HepG2 (cell line): ENCODE measurements at regions not wholly inside any gene's neighbourhood (a gene's known extent, or its start where the extent isn't known, plus 50 kb on each side); places are given as distances from the start of the nearest gene placed in this dataset.

Experiments used
- ATAC-seq: fragments of 200-7000 bp; cut with Tn5 transposase; 3 replicates; pipeline ENCODE4 v1.9.1; 2020; ENCODE audit warnings: mild to moderate bottlenecking, moderate library complexity
- BruUV-seq: library from RNA; stranded (reverse); fragments of 400-500 nt; replicated peaks from 2 replicates; lab custom pipeline; 2021; lab: Mats Ljungman, UMichigan
- CTCF ChIA-PET: fragments of 300-600 bp; formaldehyde crosslinking; extraction: SDS; loops from one replicate; lab custom pipeline; 2021; ENCODE audit warnings: low total read pairs, inconsistent platforms, low intra/inter-chr PET ratio; lab: Yijun Ruan, JAX
- POLR2A ChIA-PET: fragments of 350-600 bp; sonication (Branson Sonifier 250); formaldehyde crosslinking; loops from one replicate; lab custom pipeline; 2020; ENCODE audit warnings: antibody characterized with exemption, inconsistent platforms; lab: Yijun Ruan, JAX
- DNase-seq: peaks from one replicate; pipeline ENCODE4 v3.0.0-alpha.2; 2015; ENCODE audit warnings: low spot score
- FAIRE-seq: peaks from 3 replicates; lab custom pipeline; 2011; peaks lifted over from hg19 to GRCh38; lab: Jason Lieb, UNC
- H2AFZ ChIP-seq: one replicate; pipeline ENCODE4 v1.6.1; 2011; ENCODE audit warnings: low read length, inconsistent platforms
- H3K27ac ChIP-seq: fragments of 300-600 bp; 3 replicates; pipeline ENCODE4 v1.8.0; 2011; ENCODE audit warnings: mixed run types, mild to moderate bottlenecking, mixed read lengths, low read length, inconsistent platforms; ENCODE audit not compliant: insufficient read depth; ENCODE audit errors: extremely low read length
- H3K27me3 ChIP-seq, 2 experiments: fragments of 200-600 bp in 1 of 2; 2 replicates in 1 of 2; 3 replicates in 1 of 2; pipeline versions ENCODE4 v1.6.0 to v1.8.0; 2011; ENCODE audit warnings: low read length in 2 of 2, mild to moderate bottlenecking in 2 of 2, moderate library complexity in 2 of 2, inconsistent platforms in 1 of 2; ENCODE audit not compliant: insufficient read depth in 2 of 2, control insufficient read depth in 1 of 2
- H3K36me3 ChIP-seq, 2 experiments: fragments of 200-600 bp in 1 of 2; replicated peaks in 1 of 2; 2 replicates in 1 of 2; 3 replicates in 1 of 2; pipeline versions ENCODE4 v1.5.1 to v1.8.0; 2011; ENCODE audit warnings: low read length in 2 of 2, inconsistent platforms in 1 of 2; ENCODE audit not compliant: insufficient read depth in 2 of 2, control insufficient read depth in 1 of 2
- H3K4me1 ChIP-seq: 2 replicates; pipeline ENCODE4 v1.5.1; 2012; ENCODE audit warnings: low read length, inconsistent platforms; ENCODE audit not compliant: insufficient read depth
- H3K4me2 ChIP-seq: 2 replicates; pipeline ENCODE4 v1.6.0; 2011; ENCODE audit warnings: low read depth, low read length, inconsistent platforms
- H3K4me3 ChIP-seq, 3 experiments: fragments of 200-600 bp in 1 of 3; sonication (generic), shearing (Covaris generic) in 1 of 3; replicated peaks in 1 of 3; 2 replicates each; pipeline ENCODE4 v1.5.1; 2011 to 2016; ENCODE audit warnings: low read length in 3 of 3, inconsistent platforms in 2 of 3, low read depth in 2 of 3, mild to moderate bottlenecking in 2 of 3, control low read depth in 1 of 3, mixed read lengths in 1 of 3; ENCODE audit not compliant: insufficient read depth in 1 of 3
- H3K79me2 ChIP-seq: one replicate; pipeline ENCODE4 v1.6.1; 2011; ENCODE audit warnings: low read length, inconsistent platforms; ENCODE audit not compliant: insufficient read depth
- H3K9ac ChIP-seq: 2 replicates; pipeline ENCODE4 v1.6.0; 2011; ENCODE audit warnings: mild to moderate bottlenecking, low read depth, low read length, inconsistent platforms; ENCODE audit not compliant: insufficient read depth
- H3K9me3 ChIP-seq: 2 replicates; pipeline ENCODE4 v1.5.1; 2012; ENCODE audit warnings: mild to moderate bottlenecking, low read length
- H4K20me1 ChIP-seq: 2 replicates; pipeline ENCODE4 v1.6.0; 2011; ENCODE audit warnings: inconsistent platforms, mild to moderate bottlenecking, low read length, moderate library complexity; ENCODE audit not compliant: insufficient read depth
- CCAR2 ChIP-seq: fragments of 200-400 bp; formaldehyde crosslinking; optimal IDR thresholded peaks from 2 replicates; pipeline ENCODE3; 2018; ENCODE audit warnings: low read depth, mild to moderate bottlenecking, low read length, moderate library complexity
- FOXA3 ChIP-seq: IDR thresholded peaks from 2 replicates; pipeline ENCODE4 v1.6.1; 2016; ENCODE audit warnings: missing genetic modification reagents, missing compliant biosample characterization
- SMAD1 ChIP-seq: sonication (generic); formaldehyde crosslinking; IDR thresholded peaks from 2 replicates; pipeline ENCODE4 v1.4.0; 2020; ENCODE audit warnings: missing genetic modification reagents, low read depth, mild to moderate bottlenecking, borderline replicate concordance
- TCF7L2 ChIP-seq: IDR thresholded peaks from 2 replicates; pipeline ENCODE4 v1.6.1; 2011; ENCODE audit warnings: mild to moderate bottlenecking, low read depth, low read length, moderate library complexity
- ZNF142 ChIP-seq: sonication (generic); formaldehyde crosslinking; IDR thresholded peaks from 2 replicates; pipeline ENCODE4 v1.4.0; 2020; ENCODE audit warnings: missing genetic modification reagents
- ZNF639 ChIP-seq: conservative IDR thresholded peaks from 2 replicates; pipeline ENCODE4 v1.6.1; 2018; ENCODE audit warnings: missing genetic modification reagents
- ZNF652 ChIP-seq: IDR thresholded peaks from 2 replicates; pipeline ENCODE4 v1.6.1; 2016; ENCODE audit warnings: low read depth, borderline replicate concordance
- ZNF710 ChIP-seq: sonication (generic); formaldehyde crosslinking; IDR thresholded peaks from 2 replicates; pipeline ENCODE4 v1.5.0; 2020; ENCODE audit warnings: mild to moderate bottlenecking, missing genetic modification reagents, borderline replicate concordance
- ZNF891 ChIP-seq: sonication (generic); formaldehyde crosslinking; IDR thresholded peaks from 2 replicates; pipeline ENCODE4 v1.5.0; 2020; ENCODE audit warnings: mild to moderate bottlenecking, missing genetic modification reagents
- in situ Hi-C: cut with HindIII; loops from 2 replicates; pipeline ENCODE4 v1.10.0; 2017; ENCODE audit warnings: low pct_unique_long_range_greater_than_20kb; ENCODE audit not compliant: extremely low pct_ligation_motif_present
- intact Hi-C: fragments of 100-400 bp; cut with micrococcal nuclease; formaldehyde crosslinking; loops from one replicate; pipeline ENCODE4 v1.10.0; 2022; ENCODE audit not compliant: unreplicated experiment
- TF ChIP-seq, protein P1 (sequence below): sonication (generic); formaldehyde crosslinking; IDR thresholded peaks from 2 replicates; pipeline ENCODE4 v1.5.1; 2020; ENCODE audit warnings: missing genetic modification reagents, mild to moderate bottlenecking, borderline replicate concordance

GRCh38 chr4:79604152-79604551 lies 196.1 kb upstream of the GK2 start:
- CTCF ChIA-PET: no interaction called here
- ATAC-seq: no peak
- no TSS peak for BruUV-seq
- Histone ChIP-seq H3K9me3 (no peaks in the 10 kb centered on the region), H3K27ac (no peak overlapping the region), H3K4me3 (no peak overlapping the region), H3K36me3 (no peaks in the 10 kb centered on the region), H3K79me2 (no peaks in the 10 kb centered on the region), H3K4me1 (no peaks in the 10 kb centered on the region), H3K27me3 (no peaks in the 10 kb centered on the region), H3K9ac (no peak overlapping the region), H4K20me1 (no peaks in the 10 kb centered on the region), H3K4me2 (no peak overlapping the region), H2AFZ (no peak overlapping the region)
- in situ Hi-C loops: no loop called here
- intact Hi-C loops: no loop called here
- TF ChIP-seq ZNF652 (CRISPR knock-in tag): no peak
- TF ChIP-seq ZNF891: no peak
- no peak for TF ChIP-seq SMAD1 (CRISPR knock-in tag)
- TF ChIP-seq TCF7L2: no peak
- TF ChIP-seq ZNF142 (CRISPR knock-in tag): no peak
- no peak for TF ChIP-seq FOXA3 (CRISPR knock-in tag)
- TF ChIP-seq, protein P1, sequence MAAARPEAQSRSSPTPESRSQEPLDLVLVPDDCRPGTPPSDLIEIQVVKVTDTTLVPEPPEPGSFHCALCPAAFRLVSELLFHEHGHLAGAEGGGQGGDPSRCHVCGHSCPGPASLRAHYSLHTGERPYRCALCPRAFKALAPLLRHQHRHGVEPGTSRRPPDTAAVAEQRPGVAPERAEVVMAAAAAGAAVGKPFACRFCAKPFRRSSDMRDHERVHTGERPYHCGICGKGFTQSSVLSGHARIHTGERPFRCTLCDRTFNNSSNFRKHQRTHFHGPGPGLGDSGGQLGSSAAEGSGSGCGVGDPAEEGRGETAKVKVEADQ (CRISPR knock-in tag): no peak
- TF ChIP-seq CCAR2: no peak
- no peak for TF ChIP-seq ZNF710
- TF ChIP-seq ZNF639 (CRISPR knock-in tag): no peak
- no peak for FAIRE-seq
- POLR2A ChIA-PET: no interaction called here
- DNase-seq: no peak
